NCI-H2029 treated with DMSO at 0.1 percent for 48 hours (cell line): ENCODE measurements at regions not wholly inside any gene's neighbourhood (a gene's known extent, or its start where the extent isn't known, plus 50 kb on each side); places are given as distances from the start of the nearest gene placed in this dataset.
A peak's percentile ranks its signal among the peaks of the same experiment; 100 is the strongest.
"Not testable (repeated sequence)": the region's sequence is repeated elsewhere in the genome, so short reads cannot be mapped to it uniquely, and the experiment has no call there.

Source experiments
- DNase-seq: peaks from one replicate; lab custom pipeline; 2025; lab: John Stamatoyannopoulos, UW

DNA sequence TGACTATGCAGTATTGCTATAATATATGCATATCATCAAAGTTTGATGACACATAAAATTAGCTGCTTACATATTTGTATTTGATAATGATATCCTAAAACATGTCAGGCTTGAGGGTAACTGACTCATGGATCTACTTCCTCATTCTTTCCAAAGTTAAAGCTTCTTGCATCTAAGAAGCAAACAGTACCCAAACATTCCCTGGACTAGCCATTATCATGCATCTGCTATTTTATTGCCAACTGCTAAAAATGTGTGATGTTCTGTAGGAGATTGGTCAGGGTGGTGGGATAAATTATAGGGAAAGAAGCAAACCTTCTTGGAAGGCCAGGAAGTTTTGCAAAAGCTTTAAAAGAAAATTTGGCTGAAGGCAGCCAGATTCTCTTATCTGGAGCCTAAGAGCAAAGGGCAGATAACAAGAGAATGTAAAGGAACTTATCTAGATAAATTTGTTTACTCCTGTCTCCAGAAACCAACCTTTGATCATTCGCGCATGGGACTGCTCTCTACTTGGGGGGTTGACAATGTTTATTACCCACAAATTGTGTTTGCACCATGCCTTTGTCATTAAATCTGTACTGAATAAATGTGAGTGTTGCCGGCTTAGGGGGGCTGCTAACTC, 604.1 kb upstream of the TLE4 start:
- no peak for DNase-seq

DNA sequence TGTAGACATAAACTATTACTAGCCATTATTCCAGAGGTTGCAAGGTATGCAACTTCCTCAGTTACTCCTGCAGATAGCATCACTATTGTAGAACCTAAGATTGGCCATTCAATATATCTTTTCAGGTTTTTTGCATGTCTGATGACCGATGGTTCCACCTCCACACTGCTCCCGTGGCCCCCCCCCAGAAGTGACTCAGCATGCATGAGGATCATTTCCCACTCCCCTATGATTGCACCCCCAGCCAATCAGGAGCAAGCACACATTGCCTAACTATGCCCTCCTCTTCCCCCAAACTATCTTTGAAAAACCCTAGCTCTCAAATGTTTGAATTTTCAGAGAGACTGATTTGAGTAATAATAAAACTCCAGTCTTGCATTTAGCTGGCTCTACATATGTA, 601.4 kb upstream of the TLE4 start:
- no peak for DNase-seq

DNA sequence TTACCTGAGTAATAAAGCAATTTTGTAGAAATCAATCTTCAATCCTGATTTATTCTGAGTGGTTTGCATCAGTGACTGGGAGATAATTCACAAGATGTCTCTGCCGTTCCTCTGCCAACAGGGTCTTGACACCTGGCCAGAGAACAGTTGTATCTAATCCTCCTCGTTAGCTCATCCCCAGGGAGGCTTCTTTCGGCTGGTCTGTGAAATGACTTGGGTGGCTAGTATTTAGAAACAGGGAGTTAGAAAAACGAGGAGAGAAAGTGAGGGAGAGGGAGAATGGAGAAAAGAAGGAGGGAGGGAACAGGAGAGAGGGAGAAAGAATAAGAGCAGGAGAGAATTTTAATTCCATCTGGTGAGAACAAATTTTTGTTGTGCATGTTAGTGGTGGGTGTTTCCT, 600.2 kb upstream of the TLE4 start:
- DNase-seq, result peak; percentile 7

DNA sequence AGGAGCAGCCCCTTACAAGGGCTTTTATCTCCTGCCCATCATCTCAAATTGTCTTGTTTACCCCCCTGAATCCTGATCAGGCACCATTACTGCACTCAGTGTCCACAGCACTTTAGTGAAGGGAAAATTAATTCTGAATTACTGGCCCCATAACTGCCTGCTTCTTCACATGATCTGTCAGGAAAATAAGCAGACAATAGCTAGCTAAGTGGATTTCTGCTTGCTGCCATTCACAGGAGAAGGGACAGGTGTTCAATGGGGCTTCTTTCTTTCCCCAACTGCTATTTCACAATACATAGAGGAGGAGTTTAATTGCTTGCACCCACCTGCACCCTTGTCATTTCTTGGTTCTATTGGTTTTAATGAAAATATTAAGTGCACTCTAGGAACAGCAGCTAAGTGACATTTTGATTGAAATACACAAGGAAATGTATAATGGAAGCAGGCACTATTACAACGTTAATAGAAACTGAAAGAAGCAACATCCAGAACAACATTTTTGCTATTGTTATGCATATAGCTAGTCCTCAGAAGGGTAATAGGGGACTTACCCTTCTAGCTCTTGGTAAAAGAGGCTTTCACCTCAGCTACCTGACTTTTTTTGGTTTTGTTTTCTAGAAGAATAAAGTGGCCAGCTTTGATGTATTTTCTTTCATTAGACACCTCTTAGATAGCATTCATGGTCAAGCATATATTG, 599.3 kb upstream of the TLE4 start:
- DNase-seq, result peak; percentile 62

DNA sequence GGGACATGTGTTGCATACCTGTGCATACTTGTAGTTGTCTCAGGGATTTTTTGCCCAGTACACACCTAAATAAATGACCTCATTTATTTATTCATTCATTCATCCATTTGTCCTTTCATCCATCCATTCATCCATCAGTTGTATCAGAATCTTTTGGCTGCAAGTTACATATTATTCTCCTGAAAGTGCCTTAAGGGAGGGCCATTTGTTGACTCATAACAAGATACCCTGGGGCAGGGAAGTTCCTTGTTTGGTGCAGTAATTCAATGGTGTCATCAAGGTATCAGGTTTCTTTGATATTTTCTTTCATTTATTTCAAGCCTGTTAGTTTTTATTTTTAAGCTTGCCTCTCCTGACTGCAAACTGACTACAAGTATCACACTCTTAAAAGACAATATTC, 597.9 kb upstream of the TLE4 start:
- no peak for DNase-seq

DNA sequence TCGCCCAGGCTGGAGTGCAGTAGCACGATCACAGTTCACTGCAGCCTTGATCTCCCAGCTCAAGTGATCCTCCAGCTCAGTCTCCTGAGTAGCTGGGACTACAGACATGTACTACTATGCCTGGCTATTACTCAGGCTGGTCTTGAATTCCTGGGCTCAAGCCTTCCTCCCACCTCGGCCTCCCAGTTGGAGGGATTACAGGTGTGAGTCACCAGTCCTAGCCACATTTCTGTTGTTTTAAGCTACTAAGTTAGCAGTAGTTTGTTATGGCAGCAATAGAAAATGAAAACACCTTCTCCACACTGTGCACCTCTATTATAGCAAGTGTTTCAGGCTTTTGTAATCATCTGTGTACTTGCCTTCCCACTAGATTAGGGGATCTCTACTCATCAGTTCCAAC, 588.9 kb upstream of the TLE4 start:
- DNase-seq, result no peak

DNA sequence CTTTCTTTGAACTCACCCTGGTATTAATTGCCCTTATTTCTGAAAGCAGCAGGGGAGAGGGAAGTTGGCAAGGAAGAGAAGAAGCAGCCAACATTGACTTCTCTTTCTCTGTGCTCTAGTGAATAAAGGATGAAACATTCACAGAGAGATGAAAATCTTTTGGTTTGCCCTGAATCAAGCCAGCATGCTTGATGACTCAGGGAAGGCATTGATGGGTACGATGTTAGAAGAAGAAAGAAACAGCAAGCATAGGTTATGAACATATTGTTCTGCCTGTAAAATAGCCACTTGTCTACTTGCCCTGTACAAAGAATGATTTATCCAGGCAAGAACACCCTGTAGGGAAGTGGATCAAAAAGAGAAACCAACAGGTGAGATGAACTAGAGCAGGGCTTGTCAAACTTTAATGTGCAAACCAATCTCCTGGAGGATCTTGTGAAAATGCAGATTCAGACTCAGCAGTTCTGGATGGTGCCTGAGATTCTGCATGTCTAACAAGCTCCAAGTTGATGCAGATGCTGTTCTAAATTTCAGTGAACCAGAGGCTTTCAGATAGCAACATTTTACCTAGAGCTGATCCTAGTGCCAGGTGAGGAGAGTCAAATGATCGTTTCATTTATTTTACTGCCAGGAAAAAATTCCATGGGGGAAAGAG, 586.6 kb upstream of the TLE4 start:
- no peak for DNase-seq

DNA sequence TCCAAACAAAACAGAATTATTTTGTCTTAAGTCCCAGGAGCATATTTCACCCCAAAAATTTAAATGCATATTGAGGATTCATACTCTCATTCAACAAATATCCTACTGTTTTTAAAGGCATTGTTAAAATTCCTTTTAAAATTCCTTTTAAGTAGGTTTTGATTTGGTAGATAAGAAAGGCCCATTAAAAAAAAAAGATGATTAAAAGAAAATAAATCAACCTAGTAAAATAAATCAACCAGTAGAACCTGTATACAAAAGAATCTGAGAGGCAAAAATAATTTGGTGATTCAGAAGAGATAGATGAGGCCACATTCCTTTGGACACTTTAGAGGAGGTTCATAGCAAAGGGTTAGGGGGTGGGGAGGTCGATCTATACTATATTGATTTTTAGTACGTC, 585.3 kb upstream of the TLE4 start:
- DNase-seq, result no peak

DNA sequence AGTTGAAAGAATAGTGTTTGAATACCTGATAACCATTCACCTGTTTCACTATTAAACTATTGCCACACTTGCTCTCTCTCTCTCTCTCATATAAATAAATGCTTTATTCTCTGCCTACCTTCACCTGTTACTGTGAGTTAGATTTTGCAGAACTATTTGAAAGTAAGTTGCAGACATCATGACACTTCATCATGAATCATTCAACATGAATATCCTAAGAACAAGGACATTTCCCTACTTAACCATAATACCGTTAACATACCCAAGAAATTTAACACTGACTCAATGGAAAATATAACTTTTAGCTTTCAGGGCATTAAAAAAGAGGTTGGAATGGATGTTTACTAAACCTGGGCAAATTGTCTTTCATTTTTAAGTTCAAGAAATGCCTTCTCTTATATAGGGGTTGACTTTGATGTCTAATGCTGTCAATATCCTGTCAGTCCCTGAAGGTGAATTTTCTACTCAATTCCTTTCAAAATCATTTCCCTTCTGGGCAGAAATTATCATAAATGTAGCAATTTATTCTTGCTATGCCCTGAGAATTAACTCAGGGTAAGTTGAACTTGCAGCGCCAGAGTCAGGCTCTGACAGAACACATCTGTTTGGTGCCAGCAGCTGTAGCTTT, 582.6 kb upstream of the TLE4 start:
- no peak for DNase-seq

DNA sequence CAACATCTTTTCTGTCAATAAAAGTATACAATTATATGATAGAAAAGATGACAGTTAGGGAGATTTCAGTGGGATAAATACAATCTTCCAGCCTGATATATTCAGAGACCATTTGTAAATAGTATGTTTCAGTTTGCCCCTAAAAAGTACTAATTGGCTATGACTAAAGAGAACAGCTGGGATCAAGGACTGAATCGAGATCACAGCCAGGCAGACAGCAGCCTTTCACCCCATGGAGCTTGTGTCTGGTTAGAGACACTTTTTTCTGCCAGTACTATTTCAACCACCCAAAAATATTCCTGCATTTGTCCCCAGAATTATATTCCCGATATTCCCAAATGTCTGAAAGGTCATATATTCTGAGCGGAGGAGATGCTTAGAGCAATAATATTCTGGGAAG, 577.3 kb upstream of the TLE4 start:
- DNase-seq, result no peak

DNA sequence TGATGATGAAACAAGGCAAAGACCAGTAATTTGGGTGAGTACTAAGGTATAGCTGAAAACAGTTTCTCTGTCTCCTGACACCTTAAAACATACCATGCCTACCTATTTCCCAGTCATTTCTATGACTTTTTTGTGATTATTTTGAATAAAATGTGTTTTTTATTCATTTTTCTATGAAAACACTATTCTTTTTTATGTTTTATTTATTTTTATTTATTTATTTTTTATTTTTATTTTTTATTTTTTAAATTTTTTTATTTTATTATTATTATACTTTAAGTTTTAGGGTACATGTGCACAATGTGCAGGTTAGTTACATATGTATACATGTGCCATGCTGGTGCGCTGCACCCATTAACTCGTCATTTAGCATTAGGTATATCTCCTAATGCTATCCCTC, 576.8 kb upstream of the TLE4 start:
- not testable (repeated sequence) for DNase-seq

DNA sequence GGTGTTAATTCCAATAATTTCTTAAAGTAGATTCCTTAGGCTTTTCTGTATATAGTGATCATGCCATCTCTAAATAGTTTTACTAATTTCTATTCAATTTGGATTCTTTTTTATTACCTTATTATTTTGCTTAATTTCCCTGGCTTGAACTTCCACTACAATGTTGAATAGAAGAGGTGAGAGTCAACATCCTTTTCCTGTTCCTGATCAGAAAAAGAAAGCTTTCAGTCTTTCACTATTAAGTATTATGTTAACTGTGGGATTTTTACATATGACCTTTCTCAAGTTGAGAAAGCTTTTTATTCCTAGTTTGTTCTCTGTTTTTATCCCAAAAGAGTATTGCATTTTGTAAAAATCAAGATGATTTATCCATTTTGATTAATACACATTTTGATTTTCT, 574.5 kb upstream of the TLE4 start:
- no peak for DNase-seq

DNA sequence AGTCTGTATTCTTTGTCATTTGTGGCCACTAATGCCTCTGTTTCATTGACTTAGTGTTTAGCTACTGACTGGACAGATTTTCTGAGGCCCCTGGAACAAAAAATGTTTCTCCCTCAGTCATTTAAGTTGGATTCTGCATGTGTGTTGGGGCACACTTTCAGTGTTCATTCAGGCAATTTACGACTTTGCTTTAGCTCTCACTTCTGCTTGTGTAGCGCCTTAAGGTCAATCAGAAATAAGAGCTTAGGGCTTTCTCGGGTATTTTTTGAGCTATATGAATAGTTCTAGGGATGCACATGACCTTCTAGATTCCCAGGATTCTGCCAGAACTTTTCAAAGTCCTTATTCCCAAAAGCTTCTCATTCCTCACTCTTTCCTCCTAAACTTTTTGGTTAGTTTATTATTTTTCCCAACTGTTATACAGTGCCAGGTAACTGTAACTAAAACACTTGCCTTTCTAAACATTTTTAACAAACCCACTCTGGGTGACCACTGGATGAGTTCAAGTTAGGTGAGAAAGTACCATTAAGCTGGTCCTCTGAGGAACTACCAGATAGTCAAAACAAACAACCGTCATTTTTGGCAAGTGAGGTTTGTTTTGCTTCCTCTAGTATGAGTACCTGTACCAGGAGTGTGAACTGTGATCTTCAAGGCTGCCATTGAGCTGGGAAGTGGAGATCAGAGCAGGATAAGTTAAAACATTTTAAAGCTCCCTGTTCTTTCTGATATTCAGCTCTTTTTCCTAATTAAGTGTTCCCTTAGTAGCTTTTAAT, 571.3 kb upstream of the TLE4 start:
- no peak for DNase-seq

DNA sequence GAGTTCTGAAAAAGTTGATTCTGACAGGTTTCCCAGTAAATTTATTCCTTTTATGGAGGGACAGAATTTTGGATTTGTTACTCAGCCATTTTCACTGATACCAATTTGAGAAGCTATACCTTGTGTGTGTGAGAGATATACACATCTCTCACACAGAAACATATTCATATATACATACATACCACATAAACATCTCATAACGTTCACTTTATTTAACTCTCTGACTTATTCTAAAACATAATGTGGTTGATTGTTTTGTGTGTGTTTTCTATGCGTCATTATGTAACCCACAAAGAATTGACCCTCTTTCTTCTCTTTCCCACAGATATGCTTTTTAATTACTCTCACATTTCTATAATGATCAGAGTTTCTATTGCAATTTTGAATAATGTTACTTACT, 570.8 kb upstream of the TLE4 start:
- DNase-seq, result no peak

DNA sequence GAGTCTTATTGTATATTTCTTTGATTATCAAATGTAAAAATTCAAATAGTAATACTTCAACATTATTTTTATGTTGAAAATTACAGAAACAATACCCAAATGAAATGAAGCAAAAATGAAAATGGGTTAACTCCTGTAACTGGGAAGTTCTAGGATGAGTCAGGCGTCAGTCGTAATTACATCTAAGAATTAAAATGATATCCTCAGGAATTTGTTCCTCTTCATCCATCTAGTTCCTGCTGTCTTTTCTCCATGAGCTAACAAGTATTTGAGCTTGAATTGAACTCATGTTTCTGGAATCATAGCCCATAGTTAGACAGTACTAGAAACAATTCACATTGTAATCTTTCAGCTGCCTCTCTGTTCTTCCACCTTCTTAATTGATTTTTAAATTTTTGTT, 568.3 kb upstream of the TLE4 start:
- DNase-seq, result no peak

DNA sequence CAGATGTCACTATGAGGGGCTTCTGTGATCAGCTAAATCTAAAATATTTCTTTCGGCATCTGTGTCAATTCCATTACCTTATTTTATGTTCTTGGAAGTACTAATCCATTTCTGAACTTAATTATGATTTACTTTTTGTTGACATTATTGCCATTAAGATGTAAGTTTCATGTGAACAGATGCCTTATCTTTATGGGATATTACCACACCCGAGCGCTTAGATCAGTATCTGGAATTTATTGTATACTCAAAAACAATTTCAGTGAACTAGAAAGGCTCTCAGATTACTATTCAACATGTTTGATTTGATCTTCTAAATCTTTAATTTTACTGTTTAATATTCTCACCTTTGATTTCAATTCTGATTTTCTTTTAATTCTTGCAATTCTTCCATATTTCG, 567.7 kb upstream of the TLE4 start:
- no peak for DNase-seq

DNA sequence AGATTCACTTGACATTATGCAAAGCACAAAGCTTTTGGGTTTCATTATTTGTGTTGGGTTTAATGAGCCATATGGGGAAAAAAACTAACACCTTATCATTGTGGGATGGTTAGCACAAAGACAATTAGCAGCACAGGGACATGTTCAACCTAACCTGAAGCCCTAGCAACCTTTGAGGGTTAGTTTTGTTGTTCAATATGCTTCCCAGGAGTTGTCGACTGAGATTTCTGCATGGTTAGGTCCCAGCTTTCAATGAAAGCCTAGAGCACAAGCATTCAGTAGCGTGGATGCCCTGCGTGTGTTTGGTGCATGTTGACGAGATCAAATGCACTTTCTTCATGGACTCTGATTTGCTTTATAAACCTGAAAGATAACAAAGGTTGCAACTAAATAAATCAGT, 565.2 kb upstream of the TLE4 start:
- DNase-seq, result no peak

DNA sequence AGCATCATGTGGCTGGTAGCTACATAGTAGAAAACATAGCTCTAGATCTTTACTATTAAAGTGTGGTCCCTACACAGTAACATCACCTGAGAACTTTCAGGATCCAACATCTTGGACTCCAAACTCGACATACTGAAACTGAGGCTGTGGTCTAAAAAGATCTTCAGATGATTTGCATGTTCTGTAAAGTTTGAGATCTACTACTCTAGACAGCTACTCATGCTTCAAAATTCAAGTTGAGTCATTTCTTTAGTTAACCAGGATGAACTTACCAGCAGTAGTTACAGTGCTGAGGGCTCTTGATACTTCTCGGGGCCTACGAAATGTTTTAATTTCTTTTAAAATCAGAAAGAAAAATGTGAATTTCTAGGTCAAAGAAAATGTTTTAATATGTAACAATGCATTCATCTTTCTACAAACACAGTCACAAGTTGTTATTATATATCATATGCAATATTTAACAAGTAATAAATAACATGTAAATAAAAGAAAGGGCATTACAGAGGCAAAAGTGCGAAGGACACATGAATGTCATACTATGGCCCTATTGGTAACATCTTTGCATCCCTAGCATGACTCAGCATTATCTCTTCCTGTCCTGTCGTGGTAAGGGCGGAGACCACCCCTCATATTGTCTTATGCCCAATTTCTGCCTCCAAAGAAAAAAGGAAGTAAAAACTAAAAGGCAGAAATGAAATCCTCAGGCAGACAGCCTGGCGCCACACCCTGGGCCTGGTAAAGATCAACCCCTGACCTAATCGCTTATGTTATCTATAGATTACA, 563.9 kb upstream of the TLE4 start:
- DNase-seq, result no peak

DNA sequence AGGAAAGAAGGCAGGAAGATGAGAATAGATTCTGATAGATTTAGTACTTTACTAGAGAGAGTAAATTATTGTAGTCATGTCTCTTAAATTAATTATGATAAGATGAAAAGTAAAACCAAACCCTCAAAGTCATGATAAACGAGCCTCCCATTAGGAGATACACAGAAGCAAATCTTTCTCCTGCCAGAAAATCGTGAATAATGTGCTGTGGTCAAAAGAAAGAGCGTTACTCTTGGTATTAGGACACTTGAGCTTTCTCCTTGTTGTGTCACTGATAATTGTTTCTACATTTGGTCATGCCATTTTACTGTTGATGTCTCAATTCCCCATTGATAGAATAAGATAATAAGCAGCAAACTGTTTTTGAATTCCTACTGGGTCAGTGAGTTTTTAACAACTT, 562.8 kb upstream of the TLE4 start:
- DNase-seq, result no peak

DNA sequence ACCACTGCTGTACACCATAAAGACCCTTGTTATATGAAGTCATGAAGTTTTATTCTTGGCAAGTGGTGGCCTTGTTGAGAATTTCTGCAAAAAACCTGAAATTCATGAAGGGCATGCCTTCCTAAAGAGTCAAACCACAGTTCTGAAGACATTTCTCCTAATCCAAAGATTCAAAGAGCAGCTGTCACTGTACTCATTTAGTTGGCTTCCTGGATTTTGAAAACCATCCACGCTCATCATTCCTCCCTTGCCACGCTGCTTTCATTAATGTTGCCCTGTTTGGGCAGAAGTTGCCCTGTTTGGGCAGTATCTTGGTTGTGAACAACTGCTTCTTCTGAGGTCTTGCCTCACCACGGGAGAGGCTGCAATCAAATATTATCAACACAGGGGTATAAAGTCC, 560.3 kb upstream of the TLE4 start:
- no peak for DNase-seq

DNA sequence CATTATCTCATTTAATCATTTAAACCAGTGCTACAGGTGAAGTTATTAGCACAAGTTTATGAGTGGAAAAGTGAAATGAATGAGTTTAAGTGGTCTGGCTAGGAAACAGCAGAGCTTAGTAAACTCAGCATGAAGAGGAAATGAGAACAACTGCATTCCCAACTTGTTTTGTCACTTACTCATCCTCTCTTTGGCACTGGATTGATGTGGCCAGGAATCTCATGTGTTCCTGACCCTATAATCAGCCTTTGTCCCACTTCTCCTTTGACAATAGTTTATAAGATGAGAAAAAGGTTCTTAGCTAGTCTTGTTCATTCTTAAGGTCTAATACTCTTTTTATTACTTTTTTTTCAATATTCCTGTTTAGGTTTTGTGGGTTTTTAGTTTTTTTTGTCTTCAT, 559.2 kb upstream of the TLE4 start:
- no peak for DNase-seq
